SK-N-MC (cell line): ENCODE measurements at regions not wholly inside any gene's neighbourhood (a gene's known extent, or its start where the extent isn't known, plus 50 kb on each side); places are given as distances from the start of the nearest gene placed in this dataset.

ENCODE experiments used
- DNase-seq: peaks from one replicate; pipeline ENCODE4 v3.0.0-alpha.2; 2011; ENCODE audit warnings: low read depth, low spot score
- H3K27ac ChIP-seq: fragments of 200-600 bp; sonication (generic); 2 replicates; pipeline ENCODE4 v1.5.1; 2016; ENCODE audit warnings: mixed run types
- H3K36me3 ChIP-seq: fragments of 200-600 bp; sonication (generic); 2 replicates; pipeline ENCODE4 v1.6.1; 2017; ENCODE audit warnings: antibody characterized with exemption, low read length, mixed read lengths; ENCODE audit not compliant: insufficient read depth
- H3K4me3 ChIP-seq: fragments of 200-600 bp; sonication (generic); 2 replicates; pipeline ENCODE4 v1.5.1; 2016
- H3K9ac ChIP-seq: fragments of 200-600 bp; sonication (generic); 2 replicates; pipeline ENCODE4 v1.8.0; 2017; ENCODE audit warnings: mixed run types, mixed read lengths; ENCODE audit not compliant: insufficient read length
- H3K9me3 ChIP-seq: fragments of 200-600 bp; sonication (generic); 2 replicates; pipeline ENCODE4 v1.6.1; 2017; ENCODE audit warnings: low read depth, mild to moderate bottlenecking, antibody characterized with exemption, low read length, moderate library complexity, mixed read lengths
- EZH2 ChIP-seq: fragments of 200-600 bp; sonication (generic); IDR thresholded peaks from one replicate; pipeline ENCODE4 v1.6.1; 2017; ENCODE audit warnings: antibody characterized with exemption
- FOXP2 ChIP-seq: optimal IDR thresholded peaks from 2 replicates; pipeline ENCODE3; 2011; ENCODE audit warnings: mild to moderate bottlenecking, moderate library complexity; ENCODE audit not compliant: insufficient read depth; ENCODE audit errors: extremely low read length, control extremely low read depth
- POLR2AphosphoS5 ChIP-seq: IDR thresholded peaks from 2 replicates; pipeline ENCODE4 v1.6.1; 2012; ENCODE audit warnings: mild to moderate bottlenecking, low read depth, low read length, borderline replicate concordance

DNA sequence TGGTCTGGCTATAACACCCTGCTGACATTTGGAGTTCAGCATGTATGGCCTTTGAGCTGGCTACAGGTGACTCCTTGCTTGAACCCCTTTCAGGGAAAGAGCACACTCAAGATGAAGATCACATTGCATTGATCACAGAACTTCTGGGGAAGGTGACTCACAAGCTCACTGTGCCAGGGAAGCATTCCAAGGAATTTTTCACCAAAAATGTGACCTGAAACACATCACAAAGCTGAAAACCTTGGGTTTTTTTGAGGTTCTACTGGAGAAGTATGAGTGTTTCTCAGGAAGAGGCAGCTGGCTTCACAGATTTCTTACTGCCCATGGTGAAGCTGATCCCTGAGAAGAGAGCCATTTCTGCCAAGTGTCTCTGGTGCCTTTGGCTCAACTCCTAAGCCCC, 879.0 kb downstream of the CBLN2 start:
- H3K9me3 ChIP-seq: no peaks in the 10 kb centered on the region
- H3K4me3 ChIP-seq: no peak overlapping the region
- H3K27ac ChIP-seq: no peak overlapping the region
- no peak overlapping the region for H3K9ac ChIP-seq
- TF ChIP-seq FOXP2 (no peak), EZH2 (no peak), POLR2AphosphoS5 (no peak)
- no peak for DNase-seq
- H3K36me3 ChIP-seq: no peaks in the 10 kb centered on the region

DNA sequence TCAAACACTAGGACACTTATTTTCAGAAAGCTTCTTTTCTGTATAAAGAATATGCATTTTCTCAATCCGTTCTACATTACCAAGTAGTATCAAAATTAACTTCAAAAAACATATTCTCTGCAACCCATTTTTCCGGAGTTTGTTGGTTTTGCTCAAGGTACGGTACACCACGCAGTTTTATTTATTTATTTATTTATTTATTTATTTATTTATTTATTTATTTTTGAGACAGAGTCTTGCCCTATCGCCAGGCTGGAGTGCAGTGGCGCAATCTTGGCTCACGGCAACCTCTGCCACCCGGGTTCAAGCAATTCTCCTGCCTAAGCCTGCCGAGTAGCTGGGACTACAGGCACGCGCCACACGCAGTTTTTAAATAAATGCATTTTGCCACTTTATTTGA, 900.3 kb downstream of the CBLN2 start:
- H3K9ac ChIP-seq: no peak overlapping the region
- TF ChIP-seq EZH2: no peak
- TF ChIP-seq FOXP2: no peak
- TF ChIP-seq POLR2AphosphoS5: no peak
- no peaks in the 10 kb centered on the region for H3K9me3 ChIP-seq
- no peak overlapping the region for H3K27ac ChIP-seq
- DNase-seq: no peak
- H3K4me3 ChIP-seq: no peak overlapping the region
- no peaks in the 10 kb centered on the region for H3K36me3 ChIP-seq

GRCh38 chr18:71630696-71631095, 913.4 kb downstream of the CBLN2 start:
- Histone ChIP-seq H3K9me3 (no peaks in the 10 kb centered on the region), H3K4me3 (no peak overlapping the region), H3K36me3 (no peaks in the 10 kb centered on the region), H3K9ac (no peak overlapping the region), H3K27ac (no peak overlapping the region)
- no peak for TF ChIP-seq EZH2
- no peak for TF ChIP-seq FOXP2
- no peak for TF ChIP-seq POLR2AphosphoS5
- DNase-seq: no peak

DNA sequence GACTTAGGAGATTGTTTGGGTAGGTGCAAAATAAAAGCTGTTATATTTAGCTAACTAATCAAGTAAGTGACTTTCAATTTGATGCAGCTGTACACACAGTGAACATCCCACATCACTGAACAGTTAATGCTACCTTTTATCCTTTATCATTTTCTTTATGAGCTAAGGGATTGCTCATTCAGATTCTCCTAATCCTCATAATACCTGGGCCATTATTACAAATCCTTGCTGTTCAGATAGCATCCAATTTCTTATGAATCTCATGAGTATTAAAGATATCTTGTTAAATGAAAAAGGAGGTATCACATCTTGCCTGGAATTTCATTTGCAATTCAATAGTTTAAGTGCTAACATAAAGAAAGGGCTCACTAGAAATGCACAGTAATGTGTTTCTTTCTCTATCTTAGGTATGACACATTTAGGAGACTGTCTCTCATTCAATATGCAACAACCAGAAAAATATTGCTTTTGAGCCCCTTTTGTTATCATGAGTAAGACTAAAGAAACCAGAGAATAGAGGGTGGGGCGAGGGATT, 918.5 kb downstream of the CBLN2 start:
- TF ChIP-seq POLR2AphosphoS5: no peak
- no peak for TF ChIP-seq FOXP2
- DNase-seq: no peak
- Histone ChIP-seq H3K9me3 (no peaks in the 10 kb centered on the region), H3K9ac (no peak overlapping the region), H3K36me3 (no peaks in the 10 kb centered on the region), H3K4me3 (no peak overlapping the region), H3K27ac (no peak overlapping the region)

GRCh38 chr18:71598374-71598773, 945.8 kb downstream of the CBLN2 start:
- H3K9me3 ChIP-seq: no peaks in the 10 kb centered on the region
- H3K36me3 ChIP-seq: no peaks in the 10 kb centered on the region
- no peak overlapping the region for H3K4me3 ChIP-seq
- DNase-seq: no peak
- H3K9ac ChIP-seq: no peak overlapping the region
- no peak for TF ChIP-seq EZH2
- no peak for TF ChIP-seq POLR2AphosphoS5
- no peak for TF ChIP-seq FOXP2
- no peak overlapping the region for H3K27ac ChIP-seq

DNA sequence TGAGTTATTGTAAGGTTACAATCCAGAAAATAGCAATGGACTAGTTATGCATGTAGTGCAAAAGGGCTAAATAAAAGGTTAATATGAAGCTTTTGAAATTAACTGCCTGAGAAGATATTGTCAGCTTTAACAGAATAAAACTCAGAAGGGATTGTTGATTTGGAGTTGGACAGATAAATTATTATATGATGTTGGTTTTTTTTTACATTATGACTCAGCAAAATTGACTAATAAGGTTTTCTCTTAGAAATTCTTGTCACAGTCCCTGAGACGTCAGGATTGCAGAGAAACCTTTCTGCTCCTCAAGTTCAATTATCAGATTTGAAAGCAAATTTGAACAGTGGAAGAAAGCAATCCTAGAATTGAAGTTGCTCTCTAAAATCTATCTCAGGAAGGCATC, 946.9 kb downstream of the CBLN2 start:
- Histone ChIP-seq H3K27ac (no peak overlapping the region), H3K9me3 (no peaks in the 10 kb centered on the region), H3K36me3 (no peaks in the 10 kb centered on the region), H3K4me3 (no peak overlapping the region), H3K9ac (no peak overlapping the region)
- no peak for DNase-seq
- TF ChIP-seq POLR2AphosphoS5: no peak
- no peak for TF ChIP-seq FOXP2
- no peak for TF ChIP-seq EZH2

DNA sequence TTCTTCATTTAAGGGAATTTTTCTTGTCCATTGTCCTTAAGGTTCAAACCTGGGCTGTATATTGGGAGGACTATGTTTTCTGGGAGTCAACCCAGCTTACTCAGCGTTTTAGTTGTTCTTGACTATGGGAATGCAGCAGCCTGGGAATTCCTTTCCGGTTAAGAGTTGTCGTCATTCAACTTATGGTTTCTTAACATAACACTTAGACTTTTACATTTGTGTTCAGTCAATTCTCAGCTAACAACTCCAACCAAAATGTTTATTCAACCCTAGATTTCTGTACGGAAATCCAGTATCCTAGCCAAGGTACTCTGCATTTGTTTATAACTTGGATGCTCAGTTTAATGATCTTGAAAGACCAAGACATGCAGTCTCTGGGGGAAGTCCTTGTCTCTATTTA, 960.9 kb downstream of the CBLN2 start:
- H3K27ac ChIP-seq: no peak overlapping the region
- H3K36me3 ChIP-seq: no peaks in the 10 kb centered on the region
- DNase-seq: no peak
- TF ChIP-seq POLR2AphosphoS5 (no peak), FOXP2 (no peak), EZH2 (no peak)
- H3K4me3 ChIP-seq: no peak overlapping the region
- H3K9me3 ChIP-seq: no peaks in the 10 kb centered on the region
- no peak overlapping the region for H3K9ac ChIP-seq

- Histone ChIP-seq H3K9ac (no peak overlapping the region), H3K27ac (no peak overlapping the region), H3K9me3 (no peaks in the 10 kb centered on the region), H3K36me3 (no peaks in the 10 kb centered on the region), H3K4me3 (no peak overlapping the region)
- no peak for DNase-seq
- TF ChIP-seq POLR2AphosphoS5 (no peak), FOXP2 (no peak), EZH2 (no peak)
Observed at GRCh38 chr18:71554686-71555085, 989.5 kb downstream of the CBLN2 start.

DNA sequence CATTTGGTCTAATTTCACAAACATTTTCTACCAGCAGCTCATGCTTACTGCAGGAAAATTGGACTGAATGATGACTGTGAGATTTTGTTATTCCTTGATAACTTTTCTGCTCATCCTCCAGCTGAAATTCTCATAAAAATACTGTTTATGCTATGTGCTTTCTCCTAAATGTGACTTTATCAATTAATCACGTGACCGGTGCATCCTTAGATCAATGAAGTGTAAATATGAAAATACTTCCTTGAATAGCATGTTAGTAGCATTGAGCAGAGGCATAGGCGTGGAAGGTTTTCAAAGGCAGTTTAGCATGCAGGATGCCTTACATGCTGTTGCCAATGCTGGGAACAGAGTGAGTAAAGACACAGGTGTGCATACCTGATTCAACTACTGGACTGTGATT, 1002.5 kb downstream of the CBLN2 start:
- no peak for DNase-seq
- Histone ChIP-seq H3K36me3 (no peaks in the 10 kb centered on the region), H3K9me3 (no peaks in the 10 kb centered on the region), H3K9ac (no peak overlapping the region), H3K4me3 (no peak overlapping the region), H3K27ac (no peak overlapping the region)
- TF ChIP-seq POLR2AphosphoS5: no peak
- TF ChIP-seq EZH2: no peak
- TF ChIP-seq FOXP2: no peak
